Neuronal stem cell (in vitro differentiated cells): ENCODE measurements at regions not wholly inside any gene's neighbourhood (a gene's known extent, or its start where the extent isn't known, plus 50 kb on each side); places are given as distances from the start of the nearest gene placed in this dataset.
"Not testable (repeated sequence)": the region's sequence is repeated elsewhere in the genome, so short reads cannot be mapped to it uniquely, and the experiment has no call there.

Experiments
- DNase-seq: peaks from one replicate; pipeline ENCODE4 v3.0.0-alpha.2; 2013; ENCODE audit warnings: low spot score
- H2AFZ ChIP-seq: one replicate; pipeline ENCODE4 v1.6.1; 2013; ENCODE audit warnings: mild to moderate bottlenecking, low read length, inconsistent platforms
- H2AK5ac ChIP-seq: 2 replicates; pipeline ENCODE4 v1.6.1; 2013; ENCODE audit warnings: low read depth, mild to moderate bottlenecking, inconsistent platforms, low read length, moderate library complexity, mixed read lengths
- H2BK120ac ChIP-seq: 2 replicates; pipeline ENCODE4 v1.6.1; 2013; ENCODE audit warnings: low read depth, mild to moderate bottlenecking, inconsistent platforms, low read length, moderate library complexity, mixed read lengths
- H2BK12ac ChIP-seq: one replicate; pipeline ENCODE4 v1.6.1; 2013; ENCODE audit warnings: low read length, inconsistent platforms
- H2BK15ac ChIP-seq: 2 replicates; pipeline ENCODE4 v1.6.1; 2013; ENCODE audit warnings: mild to moderate bottlenecking, low read length, inconsistent platforms, mixed read lengths
- H2BK5ac ChIP-seq: one replicate; pipeline ENCODE4 v1.6.1; 2013; ENCODE audit warnings: inconsistent platforms, mild to moderate bottlenecking, low read length, moderate library complexity
- H3K14ac ChIP-seq: one replicate; pipeline ENCODE4 v1.6.1; 2013; ENCODE audit warnings: low read length, inconsistent platforms
- H3K18ac ChIP-seq: 2 replicates; pipeline ENCODE4 v1.6.1; 2013; ENCODE audit warnings: low read length, inconsistent platforms
- H3K23ac ChIP-seq: 2 replicates; pipeline ENCODE4 v1.6.1; 2013; ENCODE audit warnings: low read depth, mild to moderate bottlenecking, mixed read lengths, low read length, inconsistent platforms; ENCODE audit not compliant: poor library complexity
- H3K27ac ChIP-seq: replicated peaks from 3 replicates; pipeline ENCODE4 v1.5.1; 2013; ENCODE audit warnings: low read length, inconsistent platforms
- H3K27me3 ChIP-seq, 3 experiments: 2 replicates each; pipeline ENCODE4 v1.6.1; 2013; ENCODE audit warnings: low read length in 3 of 3, mild to moderate bottlenecking in 2 of 3, inconsistent platforms in 1 of 3, low read depth in 1 of 3, mixed read lengths in 1 of 3, moderate library complexity in 1 of 3; ENCODE audit not compliant: control insufficient read depth in 3 of 3, insufficient read depth in 3 of 3
- H3K36me3 ChIP-seq, 2 donors: replicated peaks in 1 of 2; 2 replicates each; pipeline ENCODE4 v1.6.1; 2013; ENCODE audit warnings: low read length in 2 of 2; ENCODE audit not compliant: control insufficient read depth in 2 of 2, insufficient read depth in 2 of 2
- H3K4ac ChIP-seq: 2 replicates; pipeline ENCODE4 v1.6.1; 2013; ENCODE audit warnings: inconsistent platforms, mild to moderate bottlenecking, low read length, moderate library complexity
- H3K4me1 ChIP-seq, 2 donors: 1 replicate in 1 of 2; 2 replicates in 1 of 2; pipeline ENCODE4 v1.6.1; 2013; ENCODE audit warnings: low read length in 2 of 2, low read depth in 1 of 2; ENCODE audit not compliant: control insufficient read depth in 2 of 2, insufficient read depth in 1 of 2
- H3K4me2 ChIP-seq: one replicate; pipeline ENCODE4 v1.6.1; 2013; ENCODE audit warnings: mild to moderate bottlenecking, low read length, inconsistent platforms; ENCODE audit not compliant: insufficient read depth, poor library complexity, severe bottlenecking
- H3K4me3 ChIP-seq, 2 donors: 2 replicates each; pipeline ENCODE4 v1.5.1; 2013; ENCODE audit warnings: low read length in 2 of 2, mild to moderate bottlenecking in 2 of 2, inconsistent platforms in 1 of 2, moderate library complexity in 1 of 2
- H3K79me1 ChIP-seq: one replicate; pipeline ENCODE4 v1.6.1; 2013; ENCODE audit warnings: low read depth, mild to moderate bottlenecking, inconsistent platforms, low read length, moderate library complexity
- H3K9ac ChIP-seq: one replicate; pipeline ENCODE4 v1.6.1; 2013; ENCODE audit warnings: mild to moderate bottlenecking, low read depth, low read length, inconsistent platforms; ENCODE audit not compliant: poor library complexity
- H3K9me3 ChIP-seq, 2 donors: replicated peaks in 1 of 2; 2 replicates each; pipeline versions ENCODE3 to v1.6.1; 2013; ENCODE audit warnings: low read length in 2 of 2, mild to moderate bottlenecking in 2 of 2, inconsistent platforms in 1 of 2, low read depth in 1 of 2, mixed read lengths in 1 of 2, moderate library complexity in 1 of 2; ENCODE audit not compliant: control insufficient read depth in 2 of 2, insufficient read depth in 1 of 2
- H4K8ac ChIP-seq: one replicate; pipeline ENCODE4 v1.6.1; 2013; ENCODE audit warnings: low read depth, mild to moderate bottlenecking, inconsistent platforms, low read length, moderate library complexity
- H4K91ac ChIP-seq: one replicate; pipeline ENCODE4 v1.6.1; 2013; ENCODE audit warnings: low read length, low read depth, mild to moderate bottlenecking, inconsistent platforms; ENCODE audit not compliant: poor library complexity
- WGBS, 2 donors: extraction: QIAGEN DNeasy Blood & Tissue Kit; methylation state at CpG; one replicate each; pipeline ENCODE4 v1.1.7; 2013; ENCODE audit warnings: missing lambda C conversion rate in 2 of 2, mixed read lengths in 1 of 2; ENCODE audit not compliant: insufficient read length in 2 of 2, insufficient replicate concordance in 1 of 2; ENCODE audit errors: extremely low coverage in 2 of 2; 5-methylcytosine and 5-hydroxymethylcytosine counted together

DNA sequence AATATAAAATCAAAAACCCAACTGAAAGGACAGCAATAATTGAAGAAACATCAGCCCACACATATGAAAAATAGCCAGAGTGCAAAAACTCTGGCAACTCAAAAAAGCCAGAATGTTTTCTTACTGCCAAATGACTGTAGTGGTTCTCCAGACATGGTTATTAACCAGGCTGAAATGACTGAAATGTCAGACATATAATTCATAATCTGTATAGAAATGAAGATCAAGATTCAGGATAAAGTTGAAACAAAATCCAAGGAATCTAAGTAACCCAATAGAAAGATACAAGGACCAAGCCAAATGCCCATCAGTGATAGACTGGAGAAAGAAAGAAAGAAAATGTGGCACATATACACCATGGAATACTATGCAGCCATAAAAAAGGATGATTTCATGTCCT, 553.3 kb upstream of the KLHL4 start:
- no peak overlapping the region for H3K4me2 ChIP-seq
- no peaks in the 10 kb centered on the region for H3K27me3 ChIP-seq
- H2AFZ ChIP-seq: no peak overlapping the region

DNA sequence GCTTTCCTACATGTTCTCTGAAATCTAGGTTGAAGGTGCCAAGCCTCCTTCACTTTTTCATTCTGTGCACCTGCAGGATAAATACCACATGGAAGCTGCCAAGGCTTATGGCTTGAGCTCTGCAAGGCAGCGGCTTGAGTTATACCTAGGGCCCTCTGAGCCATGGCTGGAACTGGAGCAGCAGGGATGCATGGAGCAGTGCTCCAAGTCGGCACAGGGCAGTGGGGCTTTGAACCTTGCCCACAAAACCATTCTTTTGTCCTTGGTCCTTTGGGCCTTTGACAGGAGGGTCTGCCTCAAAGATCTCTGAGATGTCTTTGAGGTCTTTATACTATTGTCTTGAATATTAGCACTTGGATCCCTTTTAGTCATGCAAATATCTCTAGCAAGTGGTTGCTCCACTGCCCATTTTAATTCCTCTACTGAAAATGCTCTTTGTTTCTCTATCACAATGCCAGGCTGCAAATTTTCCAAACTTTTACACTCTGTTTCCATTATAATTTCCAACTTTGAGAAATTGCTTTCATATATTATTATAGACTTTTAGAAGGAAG, 536.2 kb upstream of the KLHL4 start:
- no peak overlapping the region for H3K9ac ChIP-seq
- H2AFZ ChIP-seq: no peak overlapping the region
- no peak overlapping the region for H3K4ac ChIP-seq
- no peaks in the 10 kb centered on the region for H3K79me1 ChIP-seq
- no peak overlapping the region for H3K14ac ChIP-seq
- H4K91ac ChIP-seq: no peak overlapping the region
- no CpG with 5 or more reads among the region's 2 CpGs for WGBS, 2 donors
- H3K4me1 ChIP-seq: no peaks in the 10 kb centered on the region
- no peak for DNase-seq
- no peak overlapping the region for H2BK5ac ChIP-seq
- H3K4me2 ChIP-seq: no peak overlapping the region
- no peak overlapping the region for H3K27ac ChIP-seq
- no peak overlapping the region for H3K23ac ChIP-seq
- no peak overlapping the region for H4K8ac ChIP-seq
- no peaks in the 10 kb centered on the region for H3K36me3 ChIP-seq
- H2BK120ac ChIP-seq: no peak overlapping the region
- no peaks in the 10 kb centered on the region for H3K9me3 ChIP-seq
- no peak overlapping the region for H2AK5ac ChIP-seq
- H3K27me3 ChIP-seq: no peaks in the 10 kb centered on the region
- H2BK15ac ChIP-seq: no peak overlapping the region
- no peak overlapping the region for H2BK12ac ChIP-seq
- no peak overlapping the region for H3K4me3 ChIP-seq
- no peak overlapping the region for H3K18ac ChIP-seq

More for the DNA sequence above, 553.3 kb upstream of the KLHL4 start:
- no peak overlapping the region for H2BK15ac ChIP-seq
- H3K9me3 ChIP-seq: no peaks in the 10 kb centered on the region
- no peaks in the 10 kb centered on the region for H3K4me1 ChIP-seq
- no peaks in the 10 kb centered on the region for H3K79me1 ChIP-seq
- H3K36me3 ChIP-seq: no peaks in the 10 kb centered on the region
- H2BK5ac ChIP-seq: no peak overlapping the region
- no peak overlapping the region for H3K23ac ChIP-seq
- H2BK120ac ChIP-seq: no peak overlapping the region
- H4K8ac ChIP-seq: no peak overlapping the region
- no peak for DNase-seq
- H3K9ac ChIP-seq: no peak overlapping the region
- no peak overlapping the region for H3K14ac ChIP-seq
- no peak overlapping the region for H4K91ac ChIP-seq
- H3K27ac ChIP-seq: no peak overlapping the region
- no peak overlapping the region for H3K18ac ChIP-seq
- no peak overlapping the region for H2AK5ac ChIP-seq
- H2BK12ac ChIP-seq: no peak overlapping the region
- H3K4ac ChIP-seq: no peak overlapping the region
- H3K4me3 ChIP-seq: no peak overlapping the region

DNA sequence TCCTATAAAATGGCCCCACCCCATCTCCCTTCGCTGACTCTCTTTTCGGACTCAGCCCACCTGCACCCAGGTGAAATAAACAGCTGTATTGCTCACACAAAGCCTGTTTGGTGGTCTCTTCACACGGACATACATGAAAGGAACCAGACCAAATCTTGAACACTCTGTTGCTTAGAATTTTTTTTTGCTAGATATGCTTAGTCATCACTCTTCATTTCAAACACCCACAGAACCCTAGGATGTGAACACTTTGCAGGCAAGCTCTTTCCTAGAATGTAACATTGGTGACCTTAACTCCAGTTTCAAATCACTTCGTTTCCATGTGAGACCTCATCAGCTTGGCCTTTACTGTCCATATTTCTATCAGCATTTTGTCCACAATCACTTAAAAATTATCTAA, 530.3 kb upstream of the KLHL4 start:
- H3K18ac ChIP-seq: not testable (repeated sequence)
- WGBS, 2 donors: no CpG with 5 or more reads among the region's 4 CpGs

DNA sequence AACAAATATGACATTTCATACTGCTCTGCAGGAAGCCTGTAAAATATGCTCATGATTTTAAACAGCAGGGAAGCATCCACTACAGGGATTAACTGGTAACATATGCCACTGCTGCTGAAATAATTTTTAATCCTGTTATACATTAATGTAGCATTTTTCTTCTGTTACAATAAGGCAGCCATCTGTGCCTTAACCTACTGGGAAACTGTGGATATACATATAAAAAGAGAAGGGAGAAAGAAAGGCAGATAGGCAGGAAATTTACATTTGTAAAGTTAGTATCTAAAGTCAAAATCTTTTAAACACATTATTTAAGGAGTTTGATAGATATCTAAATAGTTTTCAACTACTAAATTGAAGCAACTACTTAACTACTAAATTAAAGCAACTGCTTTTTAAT, 514.6 kb upstream of the KLHL4 start:
- no peaks in the 10 kb centered on the region for H3K36me3 ChIP-seq
- no peak overlapping the region for H3K27ac ChIP-seq
- H3K4me1 ChIP-seq: no peaks in the 10 kb centered on the region
- H2BK120ac ChIP-seq: no peak overlapping the region
- H4K91ac ChIP-seq: no peak overlapping the region
- H2BK12ac ChIP-seq: no peak overlapping the region
- H3K18ac ChIP-seq: no peak overlapping the region
- H3K14ac ChIP-seq: no peak overlapping the region
- no peak overlapping the region for H3K4me3 ChIP-seq
- H3K79me1 ChIP-seq: no peaks in the 10 kb centered on the region
- H2BK15ac ChIP-seq: no peak overlapping the region
- H4K8ac ChIP-seq: no peak overlapping the region
- H2AFZ ChIP-seq: no peak overlapping the region
- H3K23ac ChIP-seq: no peak overlapping the region
- H3K9me3 ChIP-seq: no peaks in the 10 kb centered on the region
- no peak for DNase-seq
- H3K9ac ChIP-seq: no peak overlapping the region
- no peak overlapping the region for H3K4me2 ChIP-seq
- H3K4ac ChIP-seq: no peak overlapping the region
- no peak overlapping the region for H2BK5ac ChIP-seq
- H2AK5ac ChIP-seq: no peak overlapping the region
- no peaks in the 10 kb centered on the region for H3K27me3 ChIP-seq

More for the DNA sequence above, 530.3 kb upstream of the KLHL4 start:
- H3K4me1 ChIP-seq, H3K14ac ChIP-seq, H2BK5ac ChIP-seq, H2AFZ ChIP-seq, H3K9me3 ChIP-seq, H4K91ac ChIP-seq, H3K36me3 ChIP-seq, H3K9ac ChIP-seq, H3K27ac ChIP-seq, H2BK120ac ChIP-seq, H2AK5ac ChIP-seq, H4K8ac ChIP-seq, H3K79me1 ChIP-seq, H2BK15ac ChIP-seq, H3K23ac ChIP-seq, H3K4me2 ChIP-seq, H3K27me3 ChIP-seq, DNase-seq, H2BK12ac ChIP-seq, H3K4me3 ChIP-seq, H3K4ac ChIP-seq: not testable (repeated sequence)
